Caco-2 (cell line): ENCODE measurements at regions not wholly inside any gene's neighbourhood (a gene's known extent, or its start where the extent isn't known, plus 50 kb on each side); places are given as distances from the start of the nearest gene placed in this dataset.
"Not testable (repeated sequence)": the region's sequence is repeated elsewhere in the genome, so short reads cannot be mapped to it uniquely, and the experiment has no call there.

Experiments used
- BruUV-seq: library from RNA; stranded (reverse); fragments of 400-500 nt; replicated peaks from 2 replicates; lab custom pipeline; 2021; lab: Mats Ljungman, UMichigan
- CTCF ChIA-PET: fragments of 300-600 bp; sonication (Branson Sonifier 250); formaldehyde crosslinking; loops from one replicate; lab custom pipeline; 2022; ENCODE audit warnings: antibody characterized with exemption; lab: Charles Lee
- POLR2A ChIA-PET: fragments of 300-600 bp; sonication (Branson Sonifier 250); formaldehyde crosslinking; loops from one replicate; lab custom pipeline; 2022; ENCODE audit warnings: antibody characterized with exemption; lab: Charles Lee
- DNase-seq, 2 experiments: peaks; one replicate each; pipeline versions ENCODE4 v3.0.0 to v3.0.0-alpha.2; 2020 to 2022
- H3K27me3 ChIP-seq: replicated peaks from 2 replicates; pipeline ENCODE4 v1.6.0; 2011; ENCODE audit warnings: low read length; ENCODE audit not compliant: control insufficient read depth, insufficient read depth
- H3K36me3 ChIP-seq: 2 replicates; pipeline ENCODE4 v1.5.1; 2011; ENCODE audit warnings: low read length; ENCODE audit not compliant: control insufficient read depth, insufficient read depth
- H3K4me1 ChIP-seq: fragments of 250-450 bp; sonication (Bioruptor Pico); 2 replicates; pipeline ENCODE4 v1.5.1; 2020; ENCODE audit warnings: mild to moderate bottlenecking
- H3K4me3 ChIP-seq: 2 replicates; pipeline ENCODE4 v1.5.1; 2011; ENCODE audit warnings: low read depth, mild to moderate bottlenecking, control low read depth, low read length
- H3K9me3 ChIP-seq: fragments of 250-450 bp; sonication (Bioruptor Pico); 2 replicates; pipeline ENCODE4 v1.5.1; 2020; ENCODE audit warnings: mild to moderate bottlenecking, moderate library complexity
- H3K27ac Mint-ChIP-seq: one replicate; pipeline ENCODE4 v1.8.0; 2022; ENCODE audit warnings: mixed read lengths; ENCODE audit not compliant: unreplicated experiment
- H3K27me3 Mint-ChIP-seq: one replicate; pipeline ENCODE4 v1.8.0; 2022; ENCODE audit warnings: mixed read lengths; ENCODE audit not compliant: insufficient read depth, unreplicated experiment
- H3K36me3 Mint-ChIP-seq: one replicate; pipeline ENCODE4 v1.8.0; 2022; ENCODE audit warnings: mild to moderate bottlenecking, mixed read lengths; ENCODE audit not compliant: insufficient read depth, unreplicated experiment
- H3K4me1 Mint-ChIP-seq: one replicate; pipeline ENCODE4 v1.8.0; 2022; ENCODE audit warnings: low read depth, mixed read lengths; ENCODE audit not compliant: unreplicated experiment
- H3K4me3 Mint-ChIP-seq: one replicate; pipeline ENCODE4 v1.8.0; 2022; ENCODE audit warnings: mild to moderate bottlenecking, moderate library complexity, mixed read lengths; ENCODE audit not compliant: unreplicated experiment
- H3K9me3 Mint-ChIP-seq: one replicate; pipeline ENCODE4 v1.8.0; 2022; ENCODE audit warnings: mixed read lengths; ENCODE audit not compliant: unreplicated experiment
- CTCF ChIP-seq, 2 experiments: fragments of 200-600 bp in 1 of 2; IDR thresholded peaks; 1 replicate in 1 of 2; 2 replicates in 1 of 2; pipeline versions ENCODE4 v1.5.1 to v1.8.0; 2011 to 2022; ENCODE audit warnings: antibody characterized with exemption in 1 of 2, control low read depth in 1 of 2, inconsistent platforms in 1 of 2, low read depth in 1 of 2, low read length in 1 of 2, mild to moderate bottlenecking in 1 of 2, moderate library complexity in 1 of 2; ENCODE audit not compliant: insufficient read depth in 1 of 2, severe bottlenecking in 1 of 2, unreplicated experiment in 1 of 2
- intact Hi-C: fragments of 100-400 bp; cut with micrococcal nuclease; formaldehyde crosslinking; loops from one replicate; pipeline ENCODE4 v1.10.0; 2022; ENCODE audit not compliant: unreplicated experiment

GRCh38 chr7:113015034-113015645 lies 71.5 kb downstream of the GPR85 start:
- Histone ChIP-seq H3K27me3 (no peaks in the 10 kb centered on the region), H3K4me3 (no peak overlapping the region), H3K9me3 (no peaks in the 10 kb centered on the region), H3K4me1 (no peaks in the 10 kb centered on the region), H3K36me3 (no peaks in the 10 kb centered on the region)
- DNase-seq = peak in 1 of 2 experiments; percentile 26
- Mint-ChIP-seq H3K9me3 (peaks cover 12% of the 10 kb centered on the region), H3K27me3 (peaks cover 3% of the 10 kb centered on the region), H3K4me3 (no peak overlapping the region), H3K27ac (no peak overlapping the region), H3K4me1 (no peaks in the 10 kb centered on the region), H3K36me3 (no peaks in the 10 kb centered on the region)
- ChIA-PET CTCF (interaction anchor here (0.9 to 1.1 kb wide), 2 partner anchors 274 to 406 kb away, joined by 3 to 5 read pairs; no protein-coding TSS in a partner anchor), POLR2A (no interaction called here)
- intact Hi-C loops = loop anchor here (1.0 to 10.0 kb wide), 4 partner anchors 99 to 460 kb away; no protein-coding TSS in a partner anchor
- no TSS peak for BruUV-seq
- TF ChIP-seq CTCF (IDR thresholded peaks at IDR 0.05; ENCODE audit: insufficient read depth in 1 of 2, low read depth in 1 of 2, low read length in 1 of 2, severe bottlenecking in 1 of 2, unreplicated experiment in 1 of 2) = peak; percentile 38 to 42

- Mint-ChIP-seq H3K9me3 (peaks cover 12% of the 10 kb centered on the region), H3K4me1 (no peaks in the 10 kb centered on the region), H3K27ac (no peak overlapping the region), H3K27me3 (no peaks in the 10 kb centered on the region), H3K36me3 (no peaks in the 10 kb centered on the region), H3K4me3 (no peak overlapping the region)
- TF ChIP-seq CTCF (IDR thresholded peaks at IDR 0.05; ENCODE audit: insufficient read depth in 1 of 2, low read depth in 1 of 2, low read length in 1 of 2, severe bottlenecking in 1 of 2, unreplicated experiment in 1 of 2) = no peak
- no peaks in the 10 kb centered on the region for H3K4me1 ChIP-seq
- no peak for DNase-seq
- BruUV-seq = no TSS peak
- no peaks in the 10 kb centered on the region for H3K27me3 ChIP-seq
- no peaks in the 10 kb centered on the region for H3K9me3 ChIP-seq
- intact Hi-C loops = loop anchor here (10.0 kb wide), 1 partner anchor 459 kb away; no protein-coding TSS in a partner anchor
- ChIA-PET CTCF (interaction anchor here (0.9 kb wide), 1 partner anchor 275 kb away, joined by 3 read pairs; no protein-coding TSS in a partner anchor), POLR2A (no interaction called here)
- H3K4me3 ChIP-seq = no peak overlapping the region
- H3K36me3 ChIP-seq = no peaks in the 10 kb centered on the region
These were observed 72.7 kb downstream of the GPR85 start for GRCh38 chr7:113013761-113014449.

DNA sequence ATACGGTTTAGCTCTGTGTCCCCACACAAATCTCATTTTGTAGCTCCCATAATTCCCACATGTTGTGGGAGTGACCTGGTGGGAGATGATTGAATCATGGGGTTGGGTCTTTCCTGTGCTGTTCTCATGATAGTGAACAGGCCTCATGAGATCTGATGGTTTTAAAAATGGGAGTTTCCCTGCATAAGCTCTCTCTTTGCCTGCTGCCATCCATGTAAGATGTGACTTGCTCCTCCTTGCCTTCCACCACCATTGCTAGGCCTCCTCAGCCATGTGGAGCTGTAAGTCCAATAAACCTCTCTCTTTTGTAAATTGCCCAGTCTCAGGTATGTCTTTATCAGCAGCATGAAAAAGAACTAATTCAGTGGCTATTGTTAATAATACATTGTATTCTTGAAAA lies 73.8 kb downstream of the GPR85 start:
- POLR2A ChIA-PET, DNase-seq, H3K36me3 Mint-ChIP-seq, H3K27ac Mint-ChIP-seq, H3K36me3 ChIP-seq, H3K27me3 Mint-ChIP-seq, H3K4me1 ChIP-seq, H3K27me3 ChIP-seq, H3K4me3 Mint-ChIP-seq, H3K9me3 ChIP-seq, H3K4me1 Mint-ChIP-seq, H3K4me3 ChIP-seq, BruUV-seq: not testable (repeated sequence)
- intact Hi-C loops = loop anchor here (10.0 kb wide), 1 partner anchor 458 kb away; no protein-coding TSS in a partner anchor
- peaks cover 12% of the 10 kb centered on the region for H3K9me3 Mint-ChIP-seq
- CTCF ChIA-PET = interaction anchor here (0.9 kb wide), 1 partner anchor 276 kb away, joined by 3 read pairs; no protein-coding TSS in a partner anchor
